H9 (cell line): ENCODE measurements at regions not wholly inside any gene's neighbourhood (a gene's known extent, or its start where the extent isn't known, plus 50 kb on each side); places are given as distances from the start of the nearest gene placed in this dataset.

Experiments used
- DNase-seq: peaks from one replicate; pipeline ENCODE4 v3.0.0-alpha.2; 2017
- H2AFZ ChIP-seq: one replicate; pipeline ENCODE4 v1.6.1; 2013; ENCODE audit warnings: mild to moderate bottlenecking, low read length, control low read depth, moderate library complexity
- H2AK5ac ChIP-seq: 2 replicates; pipeline ENCODE4 v1.6.1; 2013; ENCODE audit warnings: low read length, control low read depth, mixed read lengths; ENCODE audit not compliant: insufficient read length
- H2BK120ac ChIP-seq: one replicate; pipeline ENCODE4 v1.6.1; 2013; ENCODE audit warnings: low read depth, mild to moderate bottlenecking, low read length, control low read depth, inconsistent platforms; ENCODE audit not compliant: poor library complexity, severe bottlenecking
- H2BK12ac ChIP-seq: 2 replicates; pipeline ENCODE4 v1.6.1; 2013; ENCODE audit warnings: low read length, control low read depth, mixed read lengths, low read depth; ENCODE audit not compliant: insufficient read length
- H2BK15ac ChIP-seq: 2 replicates; pipeline ENCODE4 v1.6.1; 2013; ENCODE audit warnings: low read depth, low read length, control low read depth
- H2BK20ac ChIP-seq: one replicate; pipeline ENCODE4 v1.6.1; 2013; ENCODE audit warnings: low read depth, mild to moderate bottlenecking, low read length, control low read depth, inconsistent platforms; ENCODE audit not compliant: poor library complexity, severe bottlenecking
- H2BK5ac ChIP-seq: 2 replicates; pipeline ENCODE4 v1.6.1; 2013; ENCODE audit warnings: low read length, control low read depth, mixed read lengths; ENCODE audit not compliant: insufficient read length
- H3K14ac ChIP-seq: 2 replicates; pipeline ENCODE4 v1.6.1; 2013; ENCODE audit warnings: low read length, control low read depth; ENCODE audit not compliant: insufficient read depth
- H3K18ac ChIP-seq: 2 replicates; pipeline ENCODE4 v1.6.1; 2013; ENCODE audit warnings: low read depth, mild to moderate bottlenecking, mixed read lengths, low read length, control low read depth; ENCODE audit not compliant: insufficient read length
- H3K23ac ChIP-seq: 2 replicates; pipeline ENCODE4 v1.6.1; 2013; ENCODE audit warnings: low read length, control low read depth, mixed read lengths, low read depth; ENCODE audit not compliant: insufficient read length
- H3K23me2 ChIP-seq: 2 replicates; pipeline ENCODE4 v1.6.1; 2013; ENCODE audit warnings: low read depth, mild to moderate bottlenecking, mixed read lengths, low read length, control low read depth; ENCODE audit not compliant: insufficient read length, poor library complexity, severe bottlenecking
- H3K27ac ChIP-seq: 2 replicates; pipeline ENCODE4 v1.5.1; 2013; ENCODE audit warnings: low read length, control low read depth, mixed read lengths, low read depth; ENCODE audit not compliant: insufficient read length
- H3K27me3 ChIP-seq: 2 replicates; pipeline ENCODE4 v1.6.1; 2013; ENCODE audit warnings: low read length, control low read depth, inconsistent platforms; ENCODE audit not compliant: insufficient read depth
- H3K4ac ChIP-seq: 2 replicates; pipeline ENCODE4 v1.6.1; 2013; ENCODE audit warnings: low read depth, mild to moderate bottlenecking, control low read depth, inconsistent platforms, low read length, moderate library complexity
- H3K4me1 ChIP-seq: 2 replicates; pipeline ENCODE4 v1.6.1; 2013; ENCODE audit warnings: low read length, control low read depth, inconsistent platforms; ENCODE audit not compliant: insufficient read depth
- H3K4me2 ChIP-seq: 2 replicates; pipeline ENCODE4 v1.6.1; 2013; ENCODE audit warnings: low read length, control low read depth, mixed read lengths; ENCODE audit not compliant: insufficient read length, insufficient read depth
- H3K56ac ChIP-seq: 2 replicates; pipeline ENCODE4 v1.6.1; 2013; ENCODE audit warnings: low read depth, mild to moderate bottlenecking, mixed read lengths, low read length, control low read depth; ENCODE audit not compliant: insufficient read length
- H3K79me1 ChIP-seq: 2 replicates; pipeline ENCODE4 v1.6.1; 2013; ENCODE audit warnings: low read depth, mild to moderate bottlenecking, moderate library complexity, low read length, control low read depth, inconsistent platforms; ENCODE audit not compliant: insufficient read depth, poor library complexity, severe bottlenecking
- H3K79me2 ChIP-seq: 2 replicates; pipeline ENCODE4 v1.6.1; 2013; ENCODE audit warnings: low read length, control low read depth, inconsistent platforms; ENCODE audit not compliant: insufficient read depth
- H3K9ac ChIP-seq: 2 replicates; pipeline ENCODE4 v1.6.1; 2013; ENCODE audit warnings: low read length, control low read depth, mixed read lengths; ENCODE audit not compliant: insufficient read length; ENCODE audit errors: extremely low read depth
- H3K9me3 ChIP-seq: one replicate; pipeline ENCODE4 v1.6.1; 2013; ENCODE audit warnings: low read depth, low read length, inconsistent platforms; ENCODE audit not compliant: control insufficient read depth
- H3T11ph ChIP-seq: one replicate; pipeline ENCODE4 v1.6.1; 2013; ENCODE audit warnings: mild to moderate bottlenecking, low read length, control low read depth, inconsistent platforms
- H4K20me1 ChIP-seq: one replicate; pipeline ENCODE4 v1.6.1; 2013; ENCODE audit not compliant: control insufficient read depth, insufficient read length, insufficient read depth
- H4K5ac ChIP-seq: 2 replicates; pipeline ENCODE4 v1.6.1; 2013; ENCODE audit warnings: low read depth, mild to moderate bottlenecking, mixed read lengths, low read length, control low read depth; ENCODE audit not compliant: insufficient read length
- H4K8ac ChIP-seq: replicated peaks from 2 replicates; pipeline ENCODE4 v1.6.1; 2013; ENCODE audit warnings: low read length, control low read depth, mixed read lengths, low read depth; ENCODE audit not compliant: insufficient read length
- H4K91ac ChIP-seq: 2 replicates; pipeline ENCODE4 v1.6.1; 2013; ENCODE audit warnings: low read depth, mild to moderate bottlenecking, moderate library complexity, mixed read lengths, low read length, control low read depth; ENCODE audit not compliant: insufficient read length
- H3K27ac Mint-ChIP-seq, 3 experiments: 2 replicates in 2 of 3; 3 replicates in 1 of 3; pipeline ENCODE4 v1.8.0; 2020 to 2021; ENCODE audit warnings: mixed read lengths in 3 of 3, mild to moderate bottlenecking in 1 of 3, moderate library complexity in 1 of 3
- H3K27me3 Mint-ChIP-seq: 2 replicates; pipeline ENCODE4 v1.8.0; 2021; ENCODE audit warnings: low read depth, mild to moderate bottlenecking, moderate library complexity, mixed read lengths
- H3K36me3 Mint-ChIP-seq, 3 experiments: 2 replicates in 2 of 3; 3 replicates in 1 of 3; pipeline ENCODE4 v1.8.0; 2020 to 2021; ENCODE audit warnings: low read depth in 3 of 3, mixed read lengths in 3 of 3; ENCODE audit not compliant: insufficient read depth in 1 of 3
- H3K4me1 Mint-ChIP-seq, 2 experiments: 2 replicates each; pipeline ENCODE4 v1.8.0; 2020; ENCODE audit warnings: mixed read lengths in 2 of 2
- H3K4me3 Mint-ChIP-seq, 2 experiments: 2 replicates in 1 of 2; 3 replicates in 1 of 2; pipeline ENCODE4 v1.8.0; 2020 to 2021; ENCODE audit warnings: mild to moderate bottlenecking in 2 of 2, mixed read lengths in 2 of 2, moderate library complexity in 1 of 2
- H3K9me3 Mint-ChIP-seq, 2 experiments: 2 replicates in 1 of 2; 3 replicates in 1 of 2; pipeline ENCODE4 v1.8.0; 2020; ENCODE audit warnings: mild to moderate bottlenecking in 2 of 2, mixed read lengths in 2 of 2, moderate library complexity in 1 of 2
- WGBS: extraction: QIAGEN DNeasy Blood & Tissue Kit; methylation state at CpG from one replicate; pipeline ENCODE4 v1.1.7; 2013; ENCODE audit warnings: missing lambda C conversion rate, low lambda C conversion rate, mixed read lengths; ENCODE audit not compliant: insufficient read length; ENCODE audit errors: extremely low coverage; 5-methylcytosine and 5-hydroxymethylcytosine counted together
- TF ChIP-seq, protein P1 (sequence below): fragments of 200-600 bp; sonication (generic); conservative IDR thresholded peaks from 3 replicates; pipeline ENCODE4 v1.8.0; 2021; ENCODE audit warnings: antibody characterized with exemption, mild to moderate bottlenecking

DNA sequence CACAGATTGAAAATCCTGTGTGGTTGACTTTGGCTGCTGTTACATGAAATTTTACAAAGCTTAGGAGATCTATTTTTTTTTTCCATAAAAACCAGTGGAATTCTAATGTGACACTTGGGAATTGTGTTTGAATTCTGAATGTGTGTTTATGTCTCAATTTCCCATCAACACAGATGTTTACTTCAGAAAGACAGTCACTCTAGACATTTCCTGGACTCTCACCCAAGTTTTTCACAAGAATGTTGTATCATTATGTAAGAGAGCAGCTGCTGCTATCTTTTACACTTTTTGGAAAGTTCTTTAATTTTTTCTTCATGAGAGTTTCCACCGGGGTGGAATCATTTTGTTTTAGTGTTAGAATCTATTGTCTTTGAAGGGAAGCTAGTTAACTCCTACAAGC lies 210.1 kb downstream of the GIPC2 start:
- no peak overlapping the region for H2BK15ac ChIP-seq
- TF ChIP-seq, protein P1, sequence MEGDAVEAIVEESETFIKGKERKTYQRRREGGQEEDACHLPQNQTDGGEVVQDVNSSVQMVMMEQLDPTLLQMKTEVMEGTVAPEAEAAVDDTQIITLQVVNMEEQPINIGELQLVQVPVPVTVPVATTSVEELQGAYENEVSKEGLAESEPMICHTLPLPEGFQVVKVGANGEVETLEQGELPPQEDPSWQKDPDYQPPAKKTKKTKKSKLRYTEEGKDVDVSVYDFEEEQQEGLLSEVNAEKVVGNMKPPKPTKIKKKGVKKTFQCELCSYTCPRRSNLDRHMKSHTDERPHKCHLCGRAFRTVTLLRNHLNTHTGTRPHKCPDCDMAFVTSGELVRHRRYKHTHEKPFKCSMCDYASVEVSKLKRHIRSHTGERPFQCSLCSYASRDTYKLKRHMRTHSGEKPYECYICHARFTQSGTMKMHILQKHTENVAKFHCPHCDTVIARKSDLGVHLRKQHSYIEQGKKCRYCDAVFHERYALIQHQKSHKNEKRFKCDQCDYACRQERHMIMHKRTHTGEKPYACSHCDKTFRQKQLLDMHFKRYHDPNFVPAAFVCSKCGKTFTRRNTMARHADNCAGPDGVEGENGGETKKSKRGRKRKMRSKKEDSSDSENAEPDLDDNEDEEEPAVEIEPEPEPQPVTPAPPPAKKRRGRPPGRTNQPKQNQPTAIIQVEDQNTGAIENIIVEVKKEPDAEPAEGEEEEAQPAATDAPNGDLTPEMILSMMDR, result no peak
- H2BK12ac ChIP-seq, result no peak overlapping the region
- H4K5ac ChIP-seq, result no peak overlapping the region
- Mint-ChIP-seq H3K9me3 (no peaks in the 10 kb centered on the region), H3K27ac (no peak overlapping the region), H3K4me3 (no peak overlapping the region), H3K27me3 (peaks cover 97% of the 10 kb centered on the region), H3K36me3 (no peaks in the 10 kb centered on the region), H3K4me1 (no peaks in the 10 kb centered on the region)
- no peak overlapping the region for H3K9ac ChIP-seq
- no peak overlapping the region for H3K27ac ChIP-seq
- WGBS, result no CpG with 5 or more reads among the region's 1 CpG
- no peak overlapping the region for H2BK5ac ChIP-seq
- H2AK5ac ChIP-seq, result no peak overlapping the region
- H3T11ph ChIP-seq, result no peak overlapping the region
- H4K8ac ChIP-seq, result no peak overlapping the region
- no peak overlapping the region for H4K91ac ChIP-seq
- DNase-seq, result no peak
- H3K79me1 ChIP-seq, result no peaks in the 10 kb centered on the region
- no peak overlapping the region for H2BK20ac ChIP-seq
- H3K56ac ChIP-seq, result no peak overlapping the region
- H3K23ac ChIP-seq, result no peak overlapping the region
- H2AFZ ChIP-seq, result no peak overlapping the region
- H3K9me3 ChIP-seq, result no peaks in the 10 kb centered on the region
- no peak overlapping the region for H3K14ac ChIP-seq
- no peak overlapping the region for H3K4ac ChIP-seq
- no peak overlapping the region for H3K4me2 ChIP-seq
- no peaks in the 10 kb centered on the region for H3K4me1 ChIP-seq
- H3K23me2 ChIP-seq, result no peaks in the 10 kb centered on the region
- H3K18ac ChIP-seq, result no peak overlapping the region
- H3K27me3 ChIP-seq, result no peaks in the 10 kb centered on the region
- H4K20me1 ChIP-seq, result no peaks in the 10 kb centered on the region
- no peaks in the 10 kb centered on the region for H3K79me2 ChIP-seq
- H2BK120ac ChIP-seq, result no peak overlapping the region
